K562 (cell line): ENCODE measurements at regions not wholly inside any gene's neighbourhood (a gene's known extent, or its start where the extent isn't known, plus 50 kb on each side); places are given as distances from the start of the nearest gene placed in this dataset.

Experiments
- E4F1 ChIP-seq: fragments of 250-450 bp; sonication (Bioruptor Pico); IDR thresholded peaks from 2 replicates; pipeline ENCODE4 v1.5.0; 2021; ENCODE audit warnings: mild to moderate bottlenecking, borderline replicate concordance
- GMEB1 ChIP-seq: fragments of 250-450 bp; sonication (Bioruptor Pico); IDR thresholded peaks from 2 replicates; pipeline ENCODE4 v1.4.0; 2020; ENCODE audit warnings: mild to moderate bottlenecking
- HNRNPUL1 ChIP-seq: fragments of 200-400 bp; formaldehyde crosslinking; IDR thresholded peaks from 2 replicates; pipeline ENCODE4 v1.6.1; 2017; ENCODE audit warnings: low read length
- MAFK ChIP-seq: IDR thresholded peaks from 2 replicates; pipeline ENCODE4 v1.6.1; 2011; ENCODE audit warnings: low read length, improper control_type of control experiment
- MYC ChIP-seq, 2 experiments: fragments of 250-450 bp in 1 of 2; sonication (Bioruptor Pico) in 1 of 2; IDR thresholded peaks; 2 replicates each; pipeline versions ENCODE4 v1.5.1 to v1.6.1; 2012 to 2021; ENCODE audit warnings: low read depth in 2 of 2, borderline replicate concordance in 1 of 2, improper control_type of control experiment in 1 of 2, low read length in 1 of 2, mild to moderate bottlenecking in 1 of 2, moderate library complexity in 1 of 2
- NR2F6 ChIP-seq: fragments of 450-650 bp; formaldehyde crosslinking; IDR thresholded peaks from 2 replicates; pipeline ENCODE4 v1.4.0; 2020; ENCODE audit warnings: mild to moderate bottlenecking
- NR4A1 ChIP-seq, 2 experiments: fragments of 250-450 bp in 1 of 2; fragments of 450-650 bp in 1 of 2; sonication (Bioruptor Pico) in 1 of 2; IDR thresholded peaks; 2 replicates each; pipeline versions ENCODE4 v1.4.0 to v1.6.1; 2016 to 2020; ENCODE audit warnings: mild to moderate bottlenecking in 2 of 2, missing compliant biosample characterization in 1 of 2, missing genetic modification characterization in 1 of 2, moderate library complexity in 1 of 2
- PHB2 ChIP-seq: fragments of 450-650 bp; IDR thresholded peaks from 2 replicates; pipeline ENCODE4 v1.6.1; 2017; ENCODE audit warnings: low read depth
- REST ChIP-seq, 2 experiments: fragments of 450-650 bp; formaldehyde crosslinking in 1 of 2; IDR thresholded peaks; 2 replicates each; pipeline versions ENCODE4 v1.4.0 to v1.6.1; 2014 to 2020; ENCODE audit warnings: mild to moderate bottlenecking in 2 of 2, borderline replicate concordance in 1 of 2, low read depth in 1 of 2
- ZNF740 ChIP-seq, 3 experiments: fragments of 200-800 bp in 1 of 3; sonication (Bioruptor generic) in 1 of 3; sonication (generic) in 1 of 3; formaldehyde crosslinking in 1 of 3; IDR thresholded peaks; 2 replicates each; pipeline versions ENCODE4 v1.6.1 to v1.8.0; 2016 to 2022; ENCODE audit warnings: mild to moderate bottlenecking in 2 of 3, missing compliant biosample characterization in 2 of 3, missing genetic modification characterization in 2 of 3, missing genetic modification reagents in 1 of 3
- ZNF764 ChIP-seq: fragments of 250-450 bp; sonication (Bioruptor Pico); IDR thresholded peaks from 2 replicates; pipeline ENCODE4 v1.4.0; 2020; ENCODE audit warnings: low read depth, mild to moderate bottlenecking, moderate library complexity

- TF ChIP-seq REST (IDR thresholded peaks at IDR 0.05; ENCODE audit: borderline replicate concordance) (no peak), REST (CRISPR knock-in tag; IDR thresholded peaks at IDR 0.05; ENCODE audit: low read depth) (no peak), HNRNPUL1 (no peak), ZNF764 (CRISPR knock-in tag) (no peak), NR4A1 (CRISPR knock-in tag; IDR thresholded peaks at IDR 0.05) (0 out of 2 replicates have a peak, but pooled peaks have one; percentile 38), NR4A1 (tag; IDR thresholded peaks at IDR 0.05) (peak; percentile 99), MYC (IDR thresholded peaks at IDR 0.05; ENCODE audit: low read depth, low read length) (0 out of 2 replicates have a peak, but pooled peaks have one; percentile 7), MYC (CRISPR knock-in tag; IDR thresholded peaks at IDR 0.05; ENCODE audit: borderline replicate concordance, low read depth) (peak; percentile 94), NR2F6 (CRISPR knock-in tag) (peak; percentile 88; the same call in 1 of the 2 replicates), GMEB1 (CRISPR knock-in tag) (peak; percentile 67), ZNF740 (CRISPR knock-in tag; IDR thresholded peaks at IDR 0.05) (no peak), ZNF740 (tag; IDR thresholded peaks at IDR 0.05) (peak in 1 of 2 experiments; percentile 100; a peak in 2 of 4 replicates), MAFK (no peak), PHB2 (no peak), E4F1 (peak; percentile 86)
These were observed 97.4 kb upstream of the PIK3CG start (continued) for GRCh38 chr7:106767498-106768323.
